ENCODE measurements at regions not wholly inside any gene's neighbourhood (a gene's known extent, or its start where the extent isn't known, plus 50 kb on each side); places are given as distances from the start of the nearest gene placed in this dataset.
"Not testable (repeated sequence)": the region's sequence is repeated elsewhere in the genome, so short reads cannot be mapped to it uniquely, and the experiment has no call there.

- TF ChIP-seq, protein P1, sequence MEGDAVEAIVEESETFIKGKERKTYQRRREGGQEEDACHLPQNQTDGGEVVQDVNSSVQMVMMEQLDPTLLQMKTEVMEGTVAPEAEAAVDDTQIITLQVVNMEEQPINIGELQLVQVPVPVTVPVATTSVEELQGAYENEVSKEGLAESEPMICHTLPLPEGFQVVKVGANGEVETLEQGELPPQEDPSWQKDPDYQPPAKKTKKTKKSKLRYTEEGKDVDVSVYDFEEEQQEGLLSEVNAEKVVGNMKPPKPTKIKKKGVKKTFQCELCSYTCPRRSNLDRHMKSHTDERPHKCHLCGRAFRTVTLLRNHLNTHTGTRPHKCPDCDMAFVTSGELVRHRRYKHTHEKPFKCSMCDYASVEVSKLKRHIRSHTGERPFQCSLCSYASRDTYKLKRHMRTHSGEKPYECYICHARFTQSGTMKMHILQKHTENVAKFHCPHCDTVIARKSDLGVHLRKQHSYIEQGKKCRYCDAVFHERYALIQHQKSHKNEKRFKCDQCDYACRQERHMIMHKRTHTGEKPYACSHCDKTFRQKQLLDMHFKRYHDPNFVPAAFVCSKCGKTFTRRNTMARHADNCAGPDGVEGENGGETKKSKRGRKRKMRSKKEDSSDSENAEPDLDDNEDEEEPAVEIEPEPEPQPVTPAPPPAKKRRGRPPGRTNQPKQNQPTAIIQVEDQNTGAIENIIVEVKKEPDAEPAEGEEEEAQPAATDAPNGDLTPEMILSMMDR (IDR thresholded peaks at IDR 0.05) = not testable (repeated sequence)
- TF ChIP-seq POLR2A (IDR thresholded peaks at IDR 0.05) = not testable (repeated sequence)
Measured at GRCh38 chr4:9690636-9691237, 90.7 kb upstream of the DRD5 start.

Measured in testis (tissue), 2 donors.